ENCODE measurements at regions not wholly inside any gene's neighbourhood (a gene's known extent, or its start where the extent isn't known, plus 50 kb on each side); places are given as distances from the start of the nearest gene placed in this dataset.

- TF ChIP-seq, protein P1, sequence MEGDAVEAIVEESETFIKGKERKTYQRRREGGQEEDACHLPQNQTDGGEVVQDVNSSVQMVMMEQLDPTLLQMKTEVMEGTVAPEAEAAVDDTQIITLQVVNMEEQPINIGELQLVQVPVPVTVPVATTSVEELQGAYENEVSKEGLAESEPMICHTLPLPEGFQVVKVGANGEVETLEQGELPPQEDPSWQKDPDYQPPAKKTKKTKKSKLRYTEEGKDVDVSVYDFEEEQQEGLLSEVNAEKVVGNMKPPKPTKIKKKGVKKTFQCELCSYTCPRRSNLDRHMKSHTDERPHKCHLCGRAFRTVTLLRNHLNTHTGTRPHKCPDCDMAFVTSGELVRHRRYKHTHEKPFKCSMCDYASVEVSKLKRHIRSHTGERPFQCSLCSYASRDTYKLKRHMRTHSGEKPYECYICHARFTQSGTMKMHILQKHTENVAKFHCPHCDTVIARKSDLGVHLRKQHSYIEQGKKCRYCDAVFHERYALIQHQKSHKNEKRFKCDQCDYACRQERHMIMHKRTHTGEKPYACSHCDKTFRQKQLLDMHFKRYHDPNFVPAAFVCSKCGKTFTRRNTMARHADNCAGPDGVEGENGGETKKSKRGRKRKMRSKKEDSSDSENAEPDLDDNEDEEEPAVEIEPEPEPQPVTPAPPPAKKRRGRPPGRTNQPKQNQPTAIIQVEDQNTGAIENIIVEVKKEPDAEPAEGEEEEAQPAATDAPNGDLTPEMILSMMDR (CRISPR knock-in tag; IDR thresholded peaks at IDR 0.05): no peak
- TF ChIP-seq, protein P2, sequence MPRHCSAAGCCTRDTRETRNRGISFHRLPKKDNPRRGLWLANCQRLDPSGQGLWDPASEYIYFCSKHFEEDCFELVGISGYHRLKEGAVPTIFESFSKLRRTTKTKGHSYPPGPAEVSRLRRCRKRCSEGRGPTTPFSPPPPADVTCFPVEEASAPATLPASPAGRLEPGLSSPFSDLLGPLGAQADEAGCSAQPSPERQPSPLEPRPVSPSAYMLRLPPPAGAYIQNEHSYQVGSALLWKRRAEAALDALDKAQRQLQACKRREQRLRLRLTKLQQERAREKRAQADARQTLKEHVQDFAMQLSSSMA (CRISPR knock-in tag; IDR thresholded peaks at IDR 0.05): no peak
- TF ChIP-seq ZNF263 (CRISPR knock-in tag; IDR thresholded peaks at IDR 0.05) (no peak), RXRA (CRISPR knock-in tag; IDR thresholded peaks at IDR 0.05) (no peak), NR2F2 (IDR thresholded peaks at IDR 0.05; ENCODE audit: borderline replicate concordance, low read depth) (no peak), POLR2AphosphoS5 (IDR thresholded peaks at IDR 0.05; ENCODE audit: low read depth, low read length) (no peak), E2F5 (CRISPR knock-in tag; conservative IDR thresholded peaks at IDR 0.05) (no peak), PHF21A (CRISPR knock-in tag; IDR thresholded peaks at IDR 0.05) (no peak), HNF4G (IDR thresholded peaks at IDR 0.05; ENCODE audit: borderline replicate concordance, low read depth, low read length) (no peak), HNF4G (CRISPR knock-in tag; IDR thresholded peaks at IDR 0.05; ENCODE audit: borderline replicate concordance, low read depth) (no peak), EZH2 (conservative IDR thresholded peaks at IDR 0.05; ENCODE audit: low read depth, low read length) (no peak), ZBTB25 (CRISPR knock-in tag; IDR thresholded peaks at IDR 0.05) (no peak), HCFC1 (IDR thresholded peaks at IDR 0.05; ENCODE audit: low read depth, low read length) (no peak), RAD21 (CRISPR knock-in tag; IDR thresholded peaks at IDR 0.05) (no peak)
Observed at GRCh38 chr6:119484598-119484997, 135.0 kb upstream of the MAN1A1 start.
